HG03095 (cell line): ENCODE measurements at regions not wholly inside any gene's neighbourhood (a gene's known extent, or its start where the extent isn't known, plus 50 kb on each side); places are given as distances from the start of the nearest gene placed in this dataset.
A peak's percentile ranks its signal among the peaks of the same experiment; 100 is the strongest.

Source experiments
- ATAC-seq: cut with Tn5 transposase; IDR thresholded peaks from one replicate; pipeline ENCODE4 v1.9.1; 2021; ENCODE audit warnings: moderate library complexity; ENCODE audit not compliant: unreplicated experiment

DNA sequence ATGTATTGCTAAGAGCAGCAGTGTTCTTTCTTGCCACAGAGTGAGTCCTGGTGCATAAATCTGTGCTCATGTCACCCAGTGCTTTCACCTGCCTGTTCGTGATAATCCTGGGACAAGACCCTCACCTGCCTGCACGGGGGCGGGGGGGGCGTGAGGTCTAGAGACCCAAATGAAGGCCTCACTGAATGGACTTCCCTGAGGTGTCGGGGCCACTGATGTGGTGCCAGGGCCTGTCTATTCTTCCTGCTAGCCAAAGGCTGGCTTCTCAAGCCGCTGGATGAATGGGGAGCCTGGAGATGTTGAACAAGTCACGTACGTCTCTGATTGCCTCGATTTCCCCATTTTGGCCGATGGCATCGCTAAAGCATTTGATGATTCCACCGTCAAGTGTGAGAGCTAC, 118.8 kb upstream of the IRF2BP2 start:
- no peak for ATAC-seq

GRCh38 chr1:234727018-234727940, 117.3 kb upstream of the IRF2BP2 start:
- ATAC-seq: peak; percentile 36

DNA sequence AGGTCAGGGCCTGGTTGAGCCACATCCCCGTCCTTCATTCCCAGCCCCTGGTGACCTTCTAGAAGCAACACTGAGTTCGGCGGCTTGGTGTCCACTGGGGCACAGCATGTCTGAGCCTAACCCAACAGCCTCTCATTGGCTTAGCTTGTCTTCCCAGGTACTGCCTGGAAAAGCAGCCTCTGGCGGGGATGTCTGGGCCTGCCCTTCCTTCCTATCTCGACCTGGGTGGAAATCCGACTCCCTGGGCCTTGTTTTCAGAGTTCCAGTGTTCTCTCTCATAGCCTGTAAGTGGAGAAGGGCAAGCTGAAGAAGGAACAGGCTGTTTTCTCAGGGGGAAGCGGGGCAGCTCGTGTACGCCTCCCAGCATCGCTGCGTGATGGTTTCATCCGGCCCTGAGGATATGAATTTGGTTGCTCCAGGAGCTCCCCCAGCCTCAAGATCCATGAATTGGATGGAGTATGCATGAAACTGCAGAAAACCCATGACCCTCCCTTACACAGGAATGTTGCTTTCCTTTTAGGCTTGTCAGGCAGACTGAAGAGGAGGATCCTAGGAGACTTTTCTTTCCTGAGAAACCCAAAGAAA, 116.5 kb upstream of the IRF2BP2 start:
- ATAC-seq: no peak

DNA sequence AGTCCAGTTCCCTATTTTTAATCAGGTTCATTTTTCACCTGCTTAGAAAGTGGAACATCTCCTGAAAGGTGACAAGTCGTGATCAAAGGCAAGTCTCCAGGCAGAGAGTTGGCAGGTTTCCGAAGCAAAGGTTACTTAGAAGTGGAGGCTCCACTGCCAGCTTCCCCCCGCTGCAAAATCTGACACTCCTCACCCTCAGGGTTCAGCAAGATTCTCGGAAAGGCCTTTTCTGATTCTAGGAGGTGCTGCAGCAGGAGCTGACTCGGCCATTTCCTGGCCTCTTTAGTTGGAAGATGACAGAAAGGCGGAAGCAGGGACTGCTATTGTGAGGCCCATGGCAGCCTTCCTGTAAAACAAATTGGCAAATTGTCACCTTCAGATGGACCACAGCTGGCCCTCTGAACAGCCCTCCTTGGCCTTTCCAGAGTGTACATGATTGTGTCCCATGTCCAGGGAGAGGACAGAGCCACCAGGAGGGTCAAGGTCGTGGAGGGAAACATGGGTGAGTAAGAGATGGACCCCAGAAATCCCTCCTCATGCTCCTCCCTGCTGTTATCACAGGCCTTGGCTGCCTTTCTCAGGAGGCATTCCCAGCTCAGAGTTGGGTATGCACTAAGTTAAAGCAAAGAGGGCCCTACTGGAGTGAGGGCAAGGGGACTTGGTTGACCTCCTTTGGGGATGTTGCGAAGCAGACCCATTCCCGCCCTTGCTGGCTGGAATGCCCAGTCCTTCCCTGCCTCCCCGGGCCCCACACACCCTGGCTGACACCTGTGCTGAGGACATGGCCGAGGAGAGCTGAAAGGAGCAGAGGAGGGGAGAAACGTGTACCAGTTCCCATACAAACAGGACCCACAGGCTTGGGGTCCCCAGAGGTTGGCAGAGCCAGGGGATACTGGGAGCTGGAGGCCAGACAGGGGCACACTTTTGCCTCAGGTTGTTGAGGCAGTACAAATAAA, 115.5 kb upstream of the IRF2BP2 start:
- no peak for ATAC-seq

DNA sequence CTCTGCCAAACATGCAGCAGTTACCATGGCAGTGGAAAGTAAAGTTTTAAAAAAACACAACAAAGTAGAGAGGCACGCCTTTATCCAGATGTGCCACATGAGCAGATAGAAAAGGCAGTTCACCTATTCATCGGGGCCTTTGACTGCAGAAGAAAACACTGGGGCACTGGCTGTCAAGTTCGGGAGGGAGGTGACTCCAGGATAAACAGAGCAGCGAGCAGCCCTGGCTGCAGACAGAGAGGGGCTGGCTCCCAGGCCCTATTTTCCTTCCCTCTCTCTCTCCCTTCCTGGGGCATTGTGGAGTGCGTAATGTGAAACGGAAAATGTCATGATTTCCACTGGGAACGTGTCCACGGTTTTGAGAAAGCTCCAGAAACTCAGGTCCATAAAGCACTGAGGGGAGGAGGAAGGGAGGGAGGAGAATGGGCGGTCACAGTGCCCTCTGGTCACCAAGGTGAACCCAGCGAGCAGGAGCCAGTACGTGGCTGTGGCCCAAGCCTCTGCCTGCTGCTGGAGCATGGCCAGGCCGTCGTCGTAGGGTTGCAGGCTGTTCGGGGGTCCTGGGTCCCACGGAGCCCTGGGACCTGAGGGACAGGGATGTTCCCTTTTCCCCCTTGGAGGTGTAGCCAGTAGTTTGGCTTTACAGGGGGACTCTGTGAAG, 114.7 kb upstream of the IRF2BP2 start:
- peak; percentile 16 for ATAC-seq

DNA sequence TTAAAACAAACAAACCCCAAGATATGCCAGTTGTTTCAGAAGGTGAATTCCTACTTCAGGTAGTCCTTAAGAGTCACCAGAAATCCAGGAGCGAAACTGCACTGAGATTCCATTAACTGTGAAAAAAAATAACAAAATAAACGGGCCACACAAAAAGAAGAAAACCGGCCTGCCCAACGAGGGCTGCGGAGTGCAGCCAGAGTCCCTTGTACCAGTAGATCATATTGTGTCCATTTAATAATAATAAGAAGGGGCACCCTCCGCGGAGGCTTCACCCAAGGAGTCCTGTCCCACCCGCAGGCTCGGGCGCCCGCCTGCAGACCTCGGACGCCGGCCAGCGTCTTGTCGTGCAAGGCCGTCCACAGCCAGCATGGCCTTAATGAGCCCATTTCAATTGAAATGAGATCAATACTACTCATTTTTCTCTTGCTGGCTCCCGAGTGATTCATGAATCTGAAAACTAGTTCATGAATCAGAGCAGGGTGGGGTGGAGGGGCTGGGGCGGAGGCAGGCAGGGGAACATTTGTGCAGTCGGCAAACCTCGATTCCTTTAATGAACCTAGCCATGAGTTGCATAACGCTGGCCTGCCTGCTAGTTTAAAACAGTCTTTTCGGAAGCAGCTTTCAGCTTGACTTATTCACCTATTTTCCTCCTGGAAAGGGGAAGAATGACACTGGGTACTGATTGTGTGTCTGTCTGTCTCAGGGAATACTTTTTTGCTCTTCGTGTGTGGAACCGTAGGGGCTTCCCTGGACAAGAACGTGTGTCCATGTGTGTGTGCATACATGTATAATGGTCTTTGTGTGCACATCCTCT, 113.1 kb upstream of the IRF2BP2 start:
- no peak for ATAC-seq

GRCh38 chr1:234722270-234722704, 112.3 kb upstream of the IRF2BP2 start:
- no peak for ATAC-seq

DNA sequence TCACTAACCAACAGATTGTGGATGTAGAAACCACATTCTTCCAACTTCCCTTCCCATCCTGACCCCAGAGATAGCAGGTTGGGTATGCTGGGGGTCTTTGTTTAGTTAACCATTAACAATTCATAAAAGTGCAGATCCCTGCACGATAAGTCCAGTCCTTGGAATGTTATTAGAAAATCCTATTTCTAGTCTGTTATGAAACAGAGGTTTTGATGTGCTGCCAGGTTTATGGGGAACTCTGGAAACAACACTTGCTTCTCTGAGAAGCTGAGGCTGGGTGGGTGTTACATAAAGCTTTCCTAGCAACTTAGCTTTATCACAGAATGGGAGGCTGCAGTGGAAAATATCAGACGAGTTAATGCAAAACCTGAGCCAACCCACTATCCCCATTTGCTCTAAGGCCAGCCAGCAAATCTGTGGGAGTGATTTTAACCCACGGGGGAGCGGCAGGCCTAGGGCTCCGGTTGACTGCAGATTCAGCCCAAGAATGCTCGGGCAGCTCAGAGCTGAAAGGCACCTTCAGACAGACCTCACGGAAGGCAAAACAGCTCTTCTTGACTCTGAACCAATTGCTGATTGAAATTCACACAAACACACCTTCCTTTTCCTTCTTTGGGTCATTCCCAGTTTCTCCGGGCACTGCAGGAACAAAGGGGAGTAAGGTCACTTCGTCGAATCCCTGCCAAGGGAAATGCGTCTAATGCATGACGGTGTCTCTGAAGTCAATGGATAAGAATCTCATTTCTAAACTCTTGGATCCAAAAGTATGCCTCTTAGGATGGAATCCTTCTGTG, 111.7 kb upstream of the IRF2BP2 start:
- no peak for ATAC-seq

DNA sequence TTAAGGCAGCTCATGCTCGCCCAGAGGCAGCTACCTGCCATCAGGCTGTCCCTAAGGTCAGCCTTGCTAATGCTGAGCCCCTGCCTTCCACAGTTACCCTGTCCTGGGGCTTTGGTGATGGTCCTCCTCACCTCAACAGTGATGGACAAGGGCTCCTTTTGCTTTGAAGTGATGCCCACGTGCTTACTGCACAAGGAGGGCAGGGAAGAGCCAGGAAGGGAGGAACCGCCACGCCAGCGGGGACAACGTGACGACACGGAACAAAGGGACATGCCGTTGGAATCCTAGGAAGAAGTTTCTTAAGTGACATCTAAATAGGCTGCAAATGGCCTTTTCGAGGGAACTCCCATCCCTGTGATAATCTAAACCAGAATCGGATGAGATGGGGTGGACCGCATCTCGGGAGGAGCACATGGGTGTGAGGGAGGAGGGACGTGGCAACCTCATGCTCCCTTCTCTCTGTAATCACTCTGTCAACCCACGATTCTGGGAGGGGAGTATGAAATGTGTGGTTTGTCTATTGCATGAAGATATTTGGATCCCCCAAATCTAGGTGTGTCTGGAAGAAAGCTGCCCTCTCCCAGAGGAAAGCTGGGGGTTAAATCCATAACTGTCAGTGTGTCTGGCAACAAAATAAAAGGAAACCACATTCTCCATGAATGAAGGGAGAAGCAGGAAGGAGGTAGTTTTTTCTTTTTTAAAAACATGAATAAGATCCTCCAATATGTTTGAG, 110.9 kb upstream of the IRF2BP2 start:
- ATAC-seq: no peak

GRCh38 chr1:234719454-234720251, 109.7 kb upstream of the IRF2BP2 start:
- ATAC-seq: no peak

GRCh38 chr1:234718496-234719453, 108.8 kb upstream of the IRF2BP2 start:
- ATAC-seq: no peak

DNA sequence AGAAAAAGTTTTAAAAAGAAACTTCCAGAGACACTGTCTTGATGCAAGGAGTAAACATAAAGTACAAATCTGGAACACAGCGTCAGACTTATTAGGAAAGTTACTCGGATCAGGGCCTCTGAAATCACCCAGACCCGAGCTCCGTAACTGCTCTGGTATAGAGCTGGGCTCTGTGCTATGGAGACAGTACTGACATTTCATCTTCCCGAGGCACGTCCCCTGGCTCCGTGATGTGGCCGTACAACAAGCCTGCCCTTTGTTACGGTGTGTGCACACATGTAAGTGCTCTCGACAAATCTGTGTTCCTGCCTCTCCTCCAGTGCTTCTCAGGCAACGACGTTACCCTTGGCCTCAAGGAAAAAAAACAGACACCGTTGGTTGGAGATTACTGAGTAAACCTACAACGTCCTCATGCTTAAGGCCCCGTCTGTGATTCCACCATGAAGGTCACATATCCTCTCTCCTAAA, 107.0 kb upstream of the IRF2BP2 start:
- no peak for ATAC-seq

- ATAC-seq: no peak
Measured at GRCh38 chr1:234715252-234716014, 105.5 kb upstream of the IRF2BP2 start.

DNA sequence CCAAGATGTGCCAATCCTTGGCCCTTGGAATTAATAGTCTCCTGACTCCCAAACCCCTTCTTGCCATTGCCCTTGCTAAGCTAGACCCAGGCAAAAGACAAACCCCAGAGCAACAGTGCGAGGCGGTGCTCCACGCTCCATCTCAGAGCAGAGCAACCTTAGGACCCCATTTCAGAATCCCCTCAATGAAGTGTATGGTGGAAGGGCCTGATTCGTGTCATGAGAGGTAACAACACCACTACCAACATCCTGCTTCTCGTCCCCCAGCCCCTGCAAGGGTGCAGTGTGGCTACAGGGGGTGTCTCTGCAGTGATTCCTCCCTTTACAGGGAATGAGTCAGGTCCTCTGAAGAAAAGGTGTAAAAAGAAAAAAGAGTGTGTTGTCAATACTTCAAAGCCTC, 103.9 kb upstream of the IRF2BP2 start:
- ATAC-seq: no peak

DNA sequence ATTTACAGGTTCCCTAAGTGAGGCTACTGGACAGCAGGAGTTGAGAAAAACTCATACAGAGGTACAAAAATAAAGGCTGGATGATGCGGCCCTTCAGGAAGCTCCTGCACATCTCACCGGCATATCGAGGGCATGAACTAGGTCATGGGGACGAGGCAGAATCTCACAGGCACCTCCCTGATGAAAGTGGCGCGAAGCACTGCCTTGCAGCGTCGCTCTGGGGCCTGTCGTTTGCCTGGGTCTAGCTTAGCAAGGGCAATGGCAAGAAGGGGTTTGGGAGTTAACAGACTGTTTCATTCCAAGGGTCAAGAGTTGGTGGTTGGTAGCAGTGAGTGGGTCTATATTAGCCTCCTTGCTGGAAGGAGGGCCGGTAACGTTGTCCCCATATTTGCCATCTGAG, 103.5 kb upstream of the IRF2BP2 start:
- no peak for ATAC-seq

DNA sequence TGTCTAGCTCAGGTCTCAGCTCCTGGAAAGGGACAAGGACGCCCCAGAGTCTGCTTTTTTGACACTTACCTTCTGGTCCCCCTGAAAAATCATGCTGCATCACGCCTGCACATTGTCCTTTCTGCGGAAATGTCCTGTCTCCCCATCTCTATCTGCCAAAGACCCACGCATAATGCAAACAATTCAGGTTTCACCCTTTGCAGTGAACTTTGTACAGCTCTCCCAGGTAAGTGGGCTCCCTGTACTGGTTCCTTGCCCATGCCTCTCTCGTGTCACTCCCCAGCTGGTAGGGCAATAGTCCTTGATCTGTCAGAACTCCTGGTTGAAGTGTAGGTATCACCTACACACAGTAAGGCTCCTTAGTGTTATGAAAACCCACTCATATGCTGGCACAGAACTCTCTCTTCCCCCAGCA, 102.9 kb upstream of the IRF2BP2 start:
- ATAC-seq: no peak
